ENCODE measurements at regions not wholly inside any gene's neighbourhood (a gene's known extent, or its start where the extent isn't known, plus 50 kb on each side); places are given as distances from the start of the nearest gene placed in this dataset.

GRCh38 chr20:56762829-56763228 lies 133.7 kb downstream of the TFAP2C start:
- H3K27ac Mint-ChIP-seq, result no peak overlapping the region
- peaks cover 0 to 33% of the 10 kb centered on the region in 2 experiments for H3K9me3 ChIP-seq (ENCODE audit: control insufficient read depth in 1 of 2, insufficient read depth in 1 of 2, low read length in 2 of 2)
- H3K27me3 Mint-ChIP-seq, result peaks cover 6% of the 10 kb centered on the region
- no peak overlapping the region for H3K27ac ChIP-seq (ENCODE audit: low read depth in 1 of 2, low read length in 2 of 2)
- H3K36me3 Mint-ChIP-seq (ENCODE audit: low read depth), result no peaks in the 10 kb centered on the region
- H3K4me1 ChIP-seq (ENCODE audit: insufficient read depth, low read length), result no peaks in the 10 kb centered on the region
- TF ChIP-seq CTCF (IDR thresholded peaks at IDR 0.05), result no peak
- H3K4me3 ChIP-seq (ENCODE audit: low read length), result no peak overlapping the region
- H3K9me3 Mint-ChIP-seq, result no peaks in the 10 kb centered on the region
- ATAC-seq (ENCODE audit: poor library complexity), result no peak
- H3K4me1 Mint-ChIP-seq (ENCODE audit: low read depth), result no peaks in the 10 kb centered on the region
- CTCF ChIA-PET, result no interaction called here
- intact Hi-C loops (cut with DNase I, micrococcal nuclease), result no loop called here
- no peak for DNase-seq
- H3K27me3 ChIP-seq (ENCODE audit: control insufficient read depth in 1 of 2, insufficient read depth in 2 of 2, low read length in 2 of 2), result no peaks in the 10 kb centered on the region
- H3K4me3 Mint-ChIP-seq, result no peak overlapping the region
- POLR2A ChIA-PET, result no interaction called here
- no peaks in the 10 kb centered on the region for H3K36me3 ChIP-seq (ENCODE audit: insufficient read depth, low read length)

GRCh38 chr20:56764671-56765070 lies 135.6 kb downstream of the TFAP2C start:
- Histone ChIP-seq H3K4me1 (ENCODE audit: insufficient read depth, low read length) (no peaks in the 10 kb centered on the region), H3K27me3 (ENCODE audit: control insufficient read depth in 1 of 2, insufficient read depth in 2 of 2, low read length in 2 of 2) (no peaks in the 10 kb centered on the region), H3K36me3 (ENCODE audit: insufficient read depth, low read length) (no peaks in the 10 kb centered on the region), H3K9me3 (ENCODE audit: control insufficient read depth in 1 of 2, insufficient read depth in 1 of 2, low read length in 2 of 2) (peaks cover 0 to 31% of the 10 kb centered on the region in 2 experiments), H3K4me3 (ENCODE audit: low read length) (no peak overlapping the region), H3K27ac (ENCODE audit: low read depth in 1 of 2, low read length in 2 of 2) (no peak overlapping the region)
- intact Hi-C loops (cut with DNase I, micrococcal nuclease), result no loop called here
- POLR2A ChIA-PET, result no interaction called here
- H3K27me3 Mint-ChIP-seq, result peaks cover 6% of the 10 kb centered on the region
- CTCF ChIA-PET, result no interaction called here
- no peaks in the 10 kb centered on the region for H3K4me1 Mint-ChIP-seq (ENCODE audit: low read depth)
- no peaks in the 10 kb centered on the region for H3K9me3 Mint-ChIP-seq
- no peaks in the 10 kb centered on the region for H3K36me3 Mint-ChIP-seq (ENCODE audit: low read depth)
- DNase-seq (no peak), ATAC-seq (ENCODE audit: poor library complexity) (no peak)
- no peak for TF ChIP-seq CTCF (IDR thresholded peaks at IDR 0.05)
- H3K4me3 Mint-ChIP-seq, result no peak overlapping the region
- no peak overlapping the region for H3K27ac Mint-ChIP-seq

- Mint-ChIP-seq H3K36me3 (ENCODE audit: low read depth) (no peaks in the 10 kb centered on the region), H3K27ac (no peak overlapping the region), H3K4me1 (ENCODE audit: low read depth) (no peaks in the 10 kb centered on the region), H3K4me3 (no peak overlapping the region), H3K27me3 (peaks cover 8% of the 10 kb centered on the region), H3K9me3 (no peaks in the 10 kb centered on the region)
- no peak for TF ChIP-seq CTCF (IDR thresholded peaks at IDR 0.05)
- Histone ChIP-seq H3K4me3 (ENCODE audit: low read length) (no peak overlapping the region), H3K9me3 (ENCODE audit: control insufficient read depth in 1 of 2, insufficient read depth in 1 of 2, low read length in 2 of 2) (peaks cover 0 to 24% of the 10 kb centered on the region in 2 experiments), H3K36me3 (ENCODE audit: insufficient read depth, low read length) (no peaks in the 10 kb centered on the region), H3K27me3 (ENCODE audit: control insufficient read depth in 1 of 2, insufficient read depth in 2 of 2, low read length in 2 of 2) (no peaks in the 10 kb centered on the region), H3K4me1 (ENCODE audit: insufficient read depth, low read length) (no peaks in the 10 kb centered on the region), H3K27ac (ENCODE audit: low read depth in 1 of 2, low read length in 2 of 2) (no peak overlapping the region)
- DNase-seq (no peak), ATAC-seq (ENCODE audit: poor library complexity) (no peak)
- ChIA-PET POLR2A (no interaction called here), CTCF (no interaction called here)
- intact Hi-C loops (cut with DNase I, micrococcal nuclease), result no loop called here
These were observed 136.3 kb downstream of the TFAP2C start for GRCh38 chr20:56765172-56766073.

All from CD4-positive, alpha-beta T cell (primary cell).